ENCODE measurements at regions not wholly inside any gene's neighbourhood (a gene's known extent, or its start where the extent isn't known, plus 50 kb on each side); places are given as distances from the start of the nearest gene placed in this dataset.

GRCh38 chr11:71365626-71366025 is 82.6 kb downstream of the DHCR7 start:
- CTCF ChIA-PET = no interaction called here
- POLR2A ChIA-PET (ENCODE audit: low non-redundant PET) = no interaction called here
- no peak overlapping the region for H3K27ac ChIP-seq
- DNase-seq (ENCODE audit: low spot score) = no peak
- TF ChIP-seq, protein P1, sequence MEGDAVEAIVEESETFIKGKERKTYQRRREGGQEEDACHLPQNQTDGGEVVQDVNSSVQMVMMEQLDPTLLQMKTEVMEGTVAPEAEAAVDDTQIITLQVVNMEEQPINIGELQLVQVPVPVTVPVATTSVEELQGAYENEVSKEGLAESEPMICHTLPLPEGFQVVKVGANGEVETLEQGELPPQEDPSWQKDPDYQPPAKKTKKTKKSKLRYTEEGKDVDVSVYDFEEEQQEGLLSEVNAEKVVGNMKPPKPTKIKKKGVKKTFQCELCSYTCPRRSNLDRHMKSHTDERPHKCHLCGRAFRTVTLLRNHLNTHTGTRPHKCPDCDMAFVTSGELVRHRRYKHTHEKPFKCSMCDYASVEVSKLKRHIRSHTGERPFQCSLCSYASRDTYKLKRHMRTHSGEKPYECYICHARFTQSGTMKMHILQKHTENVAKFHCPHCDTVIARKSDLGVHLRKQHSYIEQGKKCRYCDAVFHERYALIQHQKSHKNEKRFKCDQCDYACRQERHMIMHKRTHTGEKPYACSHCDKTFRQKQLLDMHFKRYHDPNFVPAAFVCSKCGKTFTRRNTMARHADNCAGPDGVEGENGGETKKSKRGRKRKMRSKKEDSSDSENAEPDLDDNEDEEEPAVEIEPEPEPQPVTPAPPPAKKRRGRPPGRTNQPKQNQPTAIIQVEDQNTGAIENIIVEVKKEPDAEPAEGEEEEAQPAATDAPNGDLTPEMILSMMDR (conservative IDR thresholded peaks at IDR 0.05; ENCODE audit: low read depth) = no peak

- H3K27ac ChIP-seq = no peak overlapping the region
- ChIA-PET CTCF (no interaction called here), POLR2A (ENCODE audit: low non-redundant PET) (no interaction called here)
- no peak for DNase-seq (ENCODE audit: low spot score)
- TF ChIP-seq, protein P1 (conservative IDR thresholded peaks at IDR 0.05; ENCODE audit: low read depth) = no peak
Observed at GRCh38 chr11:71364806-71365205, 83.4 kb downstream of the DHCR7 start.

DNA sequence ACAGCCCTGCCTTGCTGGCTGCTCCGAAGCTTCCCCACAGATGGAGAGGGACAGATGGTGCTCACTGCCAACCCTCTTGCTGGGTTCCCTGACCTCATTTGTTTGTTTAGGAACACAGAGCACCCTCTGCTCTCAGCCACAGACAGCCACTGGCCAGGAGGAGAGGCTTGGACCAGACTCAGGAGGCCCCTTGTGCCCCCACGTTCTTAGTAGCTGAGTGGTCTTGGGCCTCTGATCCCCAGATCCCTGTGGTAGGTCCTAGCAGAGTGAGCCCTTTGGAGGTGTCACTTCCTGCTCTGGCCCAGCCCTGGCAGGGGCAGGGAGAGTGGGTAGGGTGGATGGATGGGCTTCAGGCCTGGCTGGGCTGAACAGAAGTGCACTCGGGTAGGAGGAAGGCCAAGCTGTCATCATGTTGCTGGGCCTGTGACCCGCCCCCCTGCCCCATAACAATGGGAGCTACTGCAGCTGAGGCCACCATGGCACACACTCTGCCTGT is 84.0 kb downstream of the DHCR7 start:
- H3K27ac ChIP-seq = no peak overlapping the region
- TF ChIP-seq, protein P1 (conservative IDR thresholded peaks at IDR 0.05; ENCODE audit: low read depth) = no peak
- CTCF ChIA-PET = interaction anchor here (0.6 kb wide), 1 partner anchor 63 kb away, joined by 7 read pairs; no protein-coding TSS in a partner anchor
- POLR2A ChIA-PET (ENCODE audit: low non-redundant PET) = no interaction called here
- no peak for DNase-seq (ENCODE audit: low spot score)

DNA sequence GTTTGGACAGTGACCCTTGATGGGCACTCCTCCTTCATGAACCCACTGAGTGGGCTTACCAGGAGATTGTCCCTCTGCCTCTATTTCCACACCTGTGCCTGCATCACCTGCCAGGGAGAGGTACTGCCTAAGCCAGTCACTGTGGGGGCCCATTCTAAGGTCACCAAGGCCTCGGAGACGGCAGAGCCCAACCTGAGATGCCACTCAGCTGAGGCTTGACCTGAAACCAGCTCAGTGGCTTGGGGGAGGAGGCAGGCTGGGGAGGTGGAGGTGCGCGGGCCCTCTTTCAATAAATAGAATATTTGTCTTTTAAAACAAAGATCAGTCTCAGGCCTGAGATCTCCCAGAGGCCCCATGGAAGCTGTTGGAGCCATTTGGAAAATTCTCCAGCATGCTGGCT is 84.5 kb downstream of the DHCR7 start:
- CTCF ChIA-PET = interaction anchor here (0.5 to 0.6 kb wide), 2 partner anchors 62 to 285 kb away, joined by 3 to 7 read pairs; no protein-coding TSS in a partner anchor
- TF ChIP-seq, protein P1 (conservative IDR thresholded peaks at IDR 0.05; ENCODE audit: low read depth) = no peak
- no peak overlapping the region for H3K27ac ChIP-seq
- POLR2A ChIA-PET (ENCODE audit: low non-redundant PET) = no interaction called here
- DNase-seq (ENCODE audit: low spot score) = no peak

GRCh38 chr11:71358963-71359567 is 89.1 kb downstream of the DHCR7 start:
- POLR2A ChIA-PET (ENCODE audit: low non-redundant PET) = no interaction called here
- no peak overlapping the region for H3K27ac ChIP-seq
- TF ChIP-seq, protein P1 (conservative IDR thresholded peaks at IDR 0.05; ENCODE audit: low read depth) = no peak
- no peak for DNase-seq (ENCODE audit: low spot score)
- CTCF ChIA-PET = interaction anchor here (0.9 to 1.1 kb wide), 2 partner anchors 12 to 910 kb away, joined by 3 read pairs; no protein-coding TSS in a partner anchor

DNA sequence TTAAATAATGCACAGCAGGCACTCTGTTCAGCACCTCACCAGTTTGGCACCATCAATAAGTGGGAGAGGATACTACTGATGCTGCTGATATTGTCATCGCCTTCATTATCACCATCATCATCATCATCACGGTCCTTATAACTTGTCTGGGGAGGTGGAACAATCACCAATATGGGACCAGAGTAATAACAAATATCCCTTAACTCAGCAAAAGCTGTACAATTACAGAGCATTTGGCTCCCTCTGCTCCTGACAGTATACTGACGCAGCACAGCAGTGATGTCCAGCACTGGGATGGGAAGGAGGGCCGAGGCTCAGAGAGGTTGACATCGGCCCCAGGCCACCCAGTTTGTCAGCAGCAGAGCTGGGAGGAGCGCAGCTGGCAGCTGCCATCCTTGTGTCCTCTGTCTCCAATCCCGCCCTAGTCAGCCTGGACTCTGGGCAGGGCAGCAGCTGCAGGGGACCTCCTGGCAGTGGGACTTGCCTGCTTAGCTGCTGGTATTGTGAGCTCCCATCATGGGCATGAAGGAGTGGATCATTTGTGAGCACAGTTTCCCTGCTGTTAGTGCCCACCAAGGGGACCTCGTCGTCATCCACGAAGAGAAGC is 90.0 kb downstream of the DHCR7 start:
- TF ChIP-seq, protein P1 (conservative IDR thresholded peaks at IDR 0.05; ENCODE audit: low read depth) = no peak
- H3K27ac ChIP-seq = no peak overlapping the region
- DNase-seq (ENCODE audit: low spot score) = no peak
- ChIA-PET CTCF (interaction anchor here (1.3 kb wide), 1 partner anchor 107 kb away, joined by 3 read pairs; no protein-coding TSS in a partner anchor), POLR2A (ENCODE audit: low non-redundant PET) (no interaction called here)
